ENCODE measurements at regions not wholly inside any gene's neighbourhood (a gene's known extent, or its start where the extent isn't known, plus 50 kb on each side); places are given as distances from the start of the nearest gene placed in this dataset.

- no peaks in the 10 kb centered on the region for H3K4me1 Mint-ChIP-seq
- 96% methylated on average over 3 of the region's 3 CpGs for WGBS, 2 experiments (ENCODE audit: insufficient coverage in 1 of 2, insufficient read length in 1 of 2)
- Histone ChIP-seq H3K36me3 (ENCODE audit: control insufficient read depth, insufficient read depth, low read length) (no peaks in the 10 kb centered on the region), H3K4me3 (ENCODE audit: low read length) (no peak overlapping the region), H3K27ac (ENCODE audit: low read depth, low read length) (no peak overlapping the region), H3K9me3 (ENCODE audit: control insufficient read depth, low read length) (peaks cover 16% of the 10 kb centered on the region), H3K4me1 (ENCODE audit: control insufficient read depth, insufficient read depth, low read length) (no peaks in the 10 kb centered on the region), H3K9ac (ENCODE audit: extremely low read depth, low read length, poor library complexity, severe bottlenecking) (no peak overlapping the region), H3K27me3 (ENCODE audit: control insufficient read depth, insufficient read depth, low read length, poor library complexity, severe bottlenecking) (no peaks in the 10 kb centered on the region)
- H3K4me3 Mint-ChIP-seq = no peak overlapping the region
- no peak for TF ChIP-seq CTCF (conservative IDR thresholded peaks at IDR 0.05)
- no peak for DNase-seq
- no peaks in the 10 kb centered on the region for H3K36me3 Mint-ChIP-seq (ENCODE audit: low read depth)
- H3K27ac Mint-ChIP-seq = no peak overlapping the region
- no peaks in the 10 kb centered on the region for H3K27me3 Mint-ChIP-seq (ENCODE audit: insufficient read depth)
- peaks cover 12% of the 10 kb centered on the region for H3K9me3 Mint-ChIP-seq
Measured at GRCh38 chr3:105923140-105923539, 54.3 kb upstream of the CBLB start.

GRCh38 chr3:105927741-105928140 lies 58.9 kb upstream of the CBLB start:
- DNase-seq = no peak
- no peaks in the 10 kb centered on the region for H3K27me3 ChIP-seq (ENCODE audit: control insufficient read depth, insufficient read depth, low read length, poor library complexity, severe bottlenecking)
- Mint-ChIP-seq H3K4me3 (no peak overlapping the region), H3K9me3 (no peaks in the 10 kb centered on the region), H3K4me1 (peaks cover 12% of the 10 kb centered on the region), H3K27ac (no peak overlapping the region), H3K36me3 (ENCODE audit: low read depth) (no peaks in the 10 kb centered on the region), H3K27me3 (ENCODE audit: insufficient read depth) (no peaks in the 10 kb centered on the region)
- H3K9me3 ChIP-seq (ENCODE audit: control insufficient read depth, low read length) = no peaks in the 10 kb centered on the region
- no peak overlapping the region for H3K27ac ChIP-seq (ENCODE audit: low read depth, low read length)
- no peak overlapping the region for H3K4me3 ChIP-seq (ENCODE audit: low read length)
- peaks cover 7% of the 10 kb centered on the region for H3K4me1 ChIP-seq (ENCODE audit: control insufficient read depth, insufficient read depth, low read length)
- TF ChIP-seq CTCF (conservative IDR thresholded peaks at IDR 0.05) = no peak
- no peaks in the 10 kb centered on the region for H3K36me3 ChIP-seq (ENCODE audit: control insufficient read depth, insufficient read depth, low read length)
- 82 to 100% methylated on average over 1 of the region's 1 CpG for WGBS, 2 experiments (ENCODE audit: insufficient coverage in 1 of 2, insufficient read length in 1 of 2)
- no peak overlapping the region for H3K9ac ChIP-seq (ENCODE audit: extremely low read depth, low read length, poor library complexity, severe bottlenecking)

DNA sequence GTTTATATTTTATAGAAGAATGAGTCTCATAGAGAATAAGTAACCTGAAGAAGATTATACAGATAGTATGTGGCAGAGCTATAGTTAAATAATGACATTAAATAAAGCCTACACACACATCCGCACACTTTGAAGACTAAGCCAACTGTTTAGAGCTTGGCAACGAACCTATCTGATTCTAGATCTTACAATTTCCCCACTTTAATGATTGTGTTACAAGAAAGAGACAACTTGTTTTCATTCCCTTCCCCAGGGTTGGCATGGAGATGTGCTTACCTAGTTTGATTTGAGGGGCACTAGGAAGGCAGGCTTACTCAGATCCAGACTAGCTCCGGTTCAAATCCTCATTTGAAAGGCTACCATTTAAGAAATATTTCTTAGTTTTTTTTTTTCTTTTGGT lies 61.9 kb upstream of the CBLB start:
- Mint-ChIP-seq H3K4me1 (peaks cover 14% of the 10 kb centered on the region), H3K9me3 (no peaks in the 10 kb centered on the region)

More for the DNA sequence above, 61.9 kb upstream of the CBLB start:
- Histone ChIP-seq H3K4me1 (ENCODE audit: control insufficient read depth, insufficient read depth, low read length) (peaks cover 7% of the 10 kb centered on the region), H3K9ac (ENCODE audit: extremely low read depth, low read length, poor library complexity, severe bottlenecking) (no peak overlapping the region), H3K9me3 (ENCODE audit: control insufficient read depth, low read length) (no peaks in the 10 kb centered on the region), H3K27ac (ENCODE audit: low read depth, low read length) (no peak overlapping the region), H3K27me3 (ENCODE audit: control insufficient read depth, insufficient read depth, low read length, poor library complexity, severe bottlenecking) (no peaks in the 10 kb centered on the region), H3K36me3 (ENCODE audit: control insufficient read depth, insufficient read depth, low read length) (no peaks in the 10 kb centered on the region), H3K4me3 (ENCODE audit: low read length) (no peak overlapping the region)
- Mint-ChIP-seq H3K27me3 (ENCODE audit: insufficient read depth) (no peaks in the 10 kb centered on the region), H3K4me3 (no peak overlapping the region), H3K36me3 (ENCODE audit: low read depth) (no peaks in the 10 kb centered on the region), H3K27ac (no peak overlapping the region)
- no peak for DNase-seq
- TF ChIP-seq CTCF (conservative IDR thresholded peaks at IDR 0.05) = no peak
- 86 to 98% methylated on average over 1 to 3 of the region's 3 CpGs for WGBS, 2 experiments (ENCODE audit: insufficient coverage in 1 of 2, insufficient read length in 1 of 2)

All from endodermal cell (in vitro differentiated cells).